Caco-2 (cell line): ENCODE measurements at regions not wholly inside any gene's neighbourhood (a gene's known extent, or its start where the extent isn't known, plus 50 kb on each side); places are given as distances from the start of the nearest gene placed in this dataset.

Experiments
- BruUV-seq: library from RNA; stranded (reverse); fragments of 400-500 nt; replicated peaks from 2 replicates; lab custom pipeline; 2021; lab: Mats Ljungman, UMichigan
- CTCF ChIA-PET: fragments of 300-600 bp; sonication (Branson Sonifier 250); formaldehyde crosslinking; loops from one replicate; lab custom pipeline; 2022; ENCODE audit warnings: antibody characterized with exemption; lab: Charles Lee
- POLR2A ChIA-PET: fragments of 300-600 bp; sonication (Branson Sonifier 250); formaldehyde crosslinking; loops from one replicate; lab custom pipeline; 2022; ENCODE audit warnings: antibody characterized with exemption; lab: Charles Lee
- DNase-seq, 2 experiments: peaks; one replicate each; pipeline versions ENCODE4 v3.0.0 to v3.0.0-alpha.2; 2020 to 2022
- H3K27me3 ChIP-seq: replicated peaks from 2 replicates; pipeline ENCODE4 v1.6.0; 2011; ENCODE audit warnings: low read length; ENCODE audit not compliant: control insufficient read depth, insufficient read depth
- H3K36me3 ChIP-seq: 2 replicates; pipeline ENCODE4 v1.5.1; 2011; ENCODE audit warnings: low read length; ENCODE audit not compliant: control insufficient read depth, insufficient read depth
- H3K4me1 ChIP-seq: fragments of 250-450 bp; sonication (Bioruptor Pico); 2 replicates; pipeline ENCODE4 v1.5.1; 2020; ENCODE audit warnings: mild to moderate bottlenecking
- H3K4me3 ChIP-seq: 2 replicates; pipeline ENCODE4 v1.5.1; 2011; ENCODE audit warnings: low read depth, mild to moderate bottlenecking, control low read depth, low read length
- H3K9me3 ChIP-seq: fragments of 250-450 bp; sonication (Bioruptor Pico); 2 replicates; pipeline ENCODE4 v1.5.1; 2020; ENCODE audit warnings: mild to moderate bottlenecking, moderate library complexity
- H3K27ac Mint-ChIP-seq: one replicate; pipeline ENCODE4 v1.8.0; 2022; ENCODE audit warnings: mixed read lengths; ENCODE audit not compliant: unreplicated experiment
- H3K27me3 Mint-ChIP-seq: one replicate; pipeline ENCODE4 v1.8.0; 2022; ENCODE audit warnings: mixed read lengths; ENCODE audit not compliant: insufficient read depth, unreplicated experiment
- H3K36me3 Mint-ChIP-seq: one replicate; pipeline ENCODE4 v1.8.0; 2022; ENCODE audit warnings: mild to moderate bottlenecking, mixed read lengths; ENCODE audit not compliant: insufficient read depth, unreplicated experiment
- H3K4me1 Mint-ChIP-seq: one replicate; pipeline ENCODE4 v1.8.0; 2022; ENCODE audit warnings: low read depth, mixed read lengths; ENCODE audit not compliant: unreplicated experiment
- H3K4me3 Mint-ChIP-seq: one replicate; pipeline ENCODE4 v1.8.0; 2022; ENCODE audit warnings: mild to moderate bottlenecking, moderate library complexity, mixed read lengths; ENCODE audit not compliant: unreplicated experiment
- H3K9me3 Mint-ChIP-seq: one replicate; pipeline ENCODE4 v1.8.0; 2022; ENCODE audit warnings: mixed read lengths; ENCODE audit not compliant: unreplicated experiment
- CTCF ChIP-seq, 2 experiments: fragments of 200-600 bp in 1 of 2; IDR thresholded peaks; 1 replicate in 1 of 2; 2 replicates in 1 of 2; pipeline versions ENCODE4 v1.5.1 to v1.8.0; 2011 to 2022; ENCODE audit warnings: antibody characterized with exemption in 1 of 2, control low read depth in 1 of 2, inconsistent platforms in 1 of 2, low read depth in 1 of 2, low read length in 1 of 2, mild to moderate bottlenecking in 1 of 2, moderate library complexity in 1 of 2; ENCODE audit not compliant: insufficient read depth in 1 of 2, severe bottlenecking in 1 of 2, unreplicated experiment in 1 of 2
- intact Hi-C: fragments of 100-400 bp; cut with micrococcal nuclease; formaldehyde crosslinking; loops from one replicate; pipeline ENCODE4 v1.10.0; 2022; ENCODE audit not compliant: unreplicated experiment

GRCh38 chr2:219772103-219772635 lies 144.7 kb downstream of the SLC4A3 start:
- H3K4me1 Mint-ChIP-seq = no peaks in the 10 kb centered on the region
- H3K4me3 Mint-ChIP-seq = no peak overlapping the region

GRCh38 chr2:219772697-219773096 lies 145.3 kb downstream of the SLC4A3 start:
- peaks cover 2% of the 10 kb centered on the region for H3K27me3 ChIP-seq
- intact Hi-C loops = no loop called here
- H3K9me3 ChIP-seq = peaks cover 4% of the 10 kb centered on the region; the same call in 1 of the 2 replicates
- H3K4me1 ChIP-seq = no peaks in the 10 kb centered on the region
- no peaks in the 10 kb centered on the region for H3K4me1 Mint-ChIP-seq
- H3K4me3 Mint-ChIP-seq = no peak overlapping the region
- POLR2A ChIA-PET = no interaction called here
- H3K36me3 ChIP-seq = no peaks in the 10 kb centered on the region
- DNase-seq = no peak
- CTCF ChIA-PET = no interaction called here
- H3K9me3 Mint-ChIP-seq = no peaks in the 10 kb centered on the region
- no peak for TF ChIP-seq CTCF (IDR thresholded peaks at IDR 0.05; ENCODE audit: insufficient read depth in 1 of 2, low read depth in 1 of 2, low read length in 1 of 2, severe bottlenecking in 1 of 2, unreplicated experiment in 1 of 2)
- no peaks in the 10 kb centered on the region for H3K36me3 Mint-ChIP-seq
- BruUV-seq = no TSS peak
- H3K27ac Mint-ChIP-seq = no peak overlapping the region
- H3K4me3 ChIP-seq = no peak overlapping the region
- peaks cover 22% of the 10 kb centered on the region for H3K27me3 Mint-ChIP-seq

More at GRCh38 chr2:219772103-219772635, 144.7 kb downstream of the SLC4A3 start:
- peaks cover 19% of the 10 kb centered on the region for H3K27me3 Mint-ChIP-seq
- H3K9me3 Mint-ChIP-seq = no peaks in the 10 kb centered on the region
- POLR2A ChIA-PET = no interaction called here
- H3K36me3 Mint-ChIP-seq = no peaks in the 10 kb centered on the region
- H3K27me3 ChIP-seq = peaks cover 2% of the 10 kb centered on the region
- DNase-seq = no peak
- no peak overlapping the region for H3K4me3 ChIP-seq
- intact Hi-C loops = no loop called here
- no TSS peak for BruUV-seq
- H3K36me3 ChIP-seq = no peaks in the 10 kb centered on the region
- no peak overlapping the region for H3K27ac Mint-ChIP-seq
- TF ChIP-seq CTCF (IDR thresholded peaks at IDR 0.05; ENCODE audit: insufficient read depth in 1 of 2, low read depth in 1 of 2, low read length in 1 of 2, severe bottlenecking in 1 of 2, unreplicated experiment in 1 of 2) = no peak
- no peaks in the 10 kb centered on the region for H3K4me1 ChIP-seq
- CTCF ChIA-PET = no interaction called here
- H3K9me3 ChIP-seq = peaks cover 4% of the 10 kb centered on the region; the same call in 1 of the 2 replicates

GRCh38 chr2:219775506-219775905 lies 148.1 kb downstream of the SLC4A3 start:
- Mint-ChIP-seq H3K9me3 (no peaks in the 10 kb centered on the region), H3K4me1 (no peaks in the 10 kb centered on the region), H3K36me3 (no peaks in the 10 kb centered on the region), H3K27ac (no peak overlapping the region), H3K27me3 (peaks cover 18% of the 10 kb centered on the region), H3K4me3 (no peak overlapping the region)
- no peak for TF ChIP-seq CTCF (IDR thresholded peaks at IDR 0.05; ENCODE audit: insufficient read depth in 1 of 2, low read depth in 1 of 2, low read length in 1 of 2, severe bottlenecking in 1 of 2, unreplicated experiment in 1 of 2)
- Histone ChIP-seq H3K4me3 (no peak overlapping the region), H3K4me1 (no peaks in the 10 kb centered on the region), H3K9me3 (peaks cover 4% of the 10 kb centered on the region; the same call in 1 of the 2 replicates), H3K27me3 (peaks cover 2% of the 10 kb centered on the region), H3K36me3 (no peaks in the 10 kb centered on the region)
- POLR2A ChIA-PET = no interaction called here
- CTCF ChIA-PET = interaction anchor here (0.7 kb wide), 1 partner anchor 746 kb away, joined by 3 read pairs; no protein-coding TSS in a partner anchor
- no TSS peak for BruUV-seq
- DNase-seq = no peak
- intact Hi-C loops = no loop called here
